Immature natural killer cell (primary cell): ENCODE measurements at regions not wholly inside any gene's neighbourhood (a gene's known extent, or its start where the extent isn't known, plus 50 kb on each side); places are given as distances from the start of the nearest gene placed in this dataset.

Experiments
- DNase-seq, 3 donors: peaks; one replicate each; pipeline ENCODE4 v3.0.0; 2022; ENCODE audit warnings: mixed read lengths in 1 of 3
- H3K27ac Mint-ChIP-seq, 6 donors: one replicate each; pipeline ENCODE4 v1.8.0; 2020; ENCODE audit warnings: mixed read lengths in 6 of 6, mild to moderate bottlenecking in 5 of 6, inconsistent platforms in 4 of 6, moderate library complexity in 3 of 6
- H3K27me3 Mint-ChIP-seq, 3 donors: one replicate each; pipeline ENCODE4 v1.8.0; 2020 to 2021; ENCODE audit warnings: low read depth in 3 of 3, mild to moderate bottlenecking in 3 of 3, mixed read lengths in 3 of 3, moderate library complexity in 3 of 3, inconsistent platforms in 1 of 3
- H3K36me3 Mint-ChIP-seq, 3 donors: one replicate each; pipeline ENCODE4 v1.8.0; 2020; ENCODE audit warnings: mixed read lengths in 3 of 3, inconsistent platforms in 2 of 3, mild to moderate bottlenecking in 2 of 3
- H3K4me1 Mint-ChIP-seq, 2 donors: one replicate each; pipeline ENCODE4 v1.8.0; 2020; ENCODE audit warnings: inconsistent platforms in 2 of 2, mild to moderate bottlenecking in 2 of 2, mixed read lengths in 2 of 2, moderate library complexity in 1 of 2
- H3K4me3 Mint-ChIP-seq, 5 donors: one replicate each; pipeline ENCODE4 v1.8.0; 2020; ENCODE audit warnings: mild to moderate bottlenecking in 5 of 5, mixed read lengths in 5 of 5, inconsistent platforms in 3 of 5, moderate library complexity in 3 of 5
- H3K9me3 Mint-ChIP-seq, 6 donors: one replicate each; pipeline ENCODE4 v1.8.0; 2020; ENCODE audit warnings: mild to moderate bottlenecking in 6 of 6, mixed read lengths in 6 of 6, inconsistent platforms in 4 of 6, moderate library complexity in 3 of 6

DNA sequence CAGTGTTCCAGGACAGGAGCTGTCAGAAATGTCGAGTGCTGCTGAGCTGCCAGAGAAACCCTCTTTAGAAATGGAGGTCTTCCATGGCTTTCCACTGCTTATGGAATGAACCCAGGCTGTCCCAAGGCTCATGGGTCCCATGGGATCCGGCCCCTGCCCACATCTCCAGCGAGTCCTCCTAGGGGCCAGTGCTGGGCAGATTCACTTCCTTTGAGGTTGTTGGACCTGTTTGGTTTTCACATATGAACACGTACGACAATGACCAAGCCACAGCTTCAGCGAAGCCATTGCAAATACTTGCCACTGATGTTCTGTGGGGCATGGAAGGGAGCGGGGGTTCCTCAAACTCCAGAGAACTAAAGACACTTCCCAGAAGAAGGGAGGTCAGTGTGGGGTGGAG, 483.3 kb downstream of the TBC1D22A start:
- H3K36me3 Mint-ChIP-seq = no peaks in the 10 kb centered on the region
- no peaks in the 10 kb centered on the region for H3K4me1 Mint-ChIP-seq
- peaks cover 2 to 14% (median 3%) of the 10 kb centered on the region in 3 donors for H3K27me3 Mint-ChIP-seq
- no peak for DNase-seq
- no peak overlapping the region for H3K27ac Mint-ChIP-seq
- H3K4me3 Mint-ChIP-seq = no peak overlapping the region
- H3K9me3 Mint-ChIP-seq = peaks cover 0 to 4% (median under 1%) of the 10 kb centered on the region in 6 donors

DNA sequence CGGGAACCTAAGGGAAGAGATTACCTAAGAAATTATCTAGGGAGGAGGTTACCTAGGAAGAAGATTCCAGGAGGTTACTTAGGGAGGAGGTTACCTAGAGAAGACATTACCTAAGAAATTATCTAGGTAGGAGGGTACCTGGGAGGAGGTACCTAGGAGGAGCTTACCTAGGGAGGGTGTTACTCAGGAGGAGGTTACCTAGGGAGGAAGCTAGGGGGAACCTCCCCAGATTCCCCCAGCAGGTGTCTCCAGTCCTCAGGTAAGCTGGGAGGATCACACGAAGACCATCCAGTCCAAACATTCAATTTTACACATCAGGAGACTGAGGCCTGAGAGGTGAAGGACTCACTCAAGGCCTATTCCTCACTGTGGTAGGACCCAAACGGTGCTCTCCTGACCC, 482.8 kb downstream of the TBC1D22A start:
- no peak for DNase-seq
- H3K27ac Mint-ChIP-seq = no peak overlapping the region
- H3K27me3 Mint-ChIP-seq = peaks cover 2 to 15% (median 5%) of the 10 kb centered on the region in 3 donors
- peaks cover 0 to 4% (median under 1%) of the 10 kb centered on the region in 6 donors for H3K9me3 Mint-ChIP-seq
- H3K36me3 Mint-ChIP-seq = no peaks in the 10 kb centered on the region
- H3K4me1 Mint-ChIP-seq = no peaks in the 10 kb centered on the region
- H3K4me3 Mint-ChIP-seq = no peak overlapping the region

DNA sequence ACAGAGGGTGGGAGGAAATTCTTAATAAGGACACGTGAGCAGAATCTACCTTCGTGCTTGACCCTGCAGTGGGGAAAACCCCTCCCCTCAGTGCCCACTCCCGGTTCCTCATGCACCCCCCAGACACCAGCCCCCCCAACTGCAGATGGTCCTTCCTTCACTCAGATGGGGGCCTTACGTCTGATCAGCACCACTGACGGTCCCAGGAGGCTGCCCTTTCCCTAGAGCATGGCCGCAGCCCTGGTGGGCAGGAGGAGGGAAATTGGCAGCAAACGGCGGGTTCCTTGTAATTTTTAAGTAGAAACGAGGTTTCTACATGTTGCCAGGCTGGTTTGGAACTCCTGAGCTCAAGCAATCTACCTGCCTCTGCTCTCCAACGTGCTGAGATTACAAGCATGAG, 477.7 kb downstream of the TBC1D22A start:
- no peak for DNase-seq
- Mint-ChIP-seq H3K36me3 (no peaks in the 10 kb centered on the region), H3K4me1 (no peaks in the 10 kb centered on the region), H3K27me3 (peaks cover 5 to 11% (median 6%) of the 10 kb centered on the region in 3 donors), H3K4me3 (no peak overlapping the region), H3K27ac (no peak overlapping the region), H3K9me3 (peaks cover 0 to 4% (median under 1%) of the 10 kb centered on the region in 6 donors)

DNA sequence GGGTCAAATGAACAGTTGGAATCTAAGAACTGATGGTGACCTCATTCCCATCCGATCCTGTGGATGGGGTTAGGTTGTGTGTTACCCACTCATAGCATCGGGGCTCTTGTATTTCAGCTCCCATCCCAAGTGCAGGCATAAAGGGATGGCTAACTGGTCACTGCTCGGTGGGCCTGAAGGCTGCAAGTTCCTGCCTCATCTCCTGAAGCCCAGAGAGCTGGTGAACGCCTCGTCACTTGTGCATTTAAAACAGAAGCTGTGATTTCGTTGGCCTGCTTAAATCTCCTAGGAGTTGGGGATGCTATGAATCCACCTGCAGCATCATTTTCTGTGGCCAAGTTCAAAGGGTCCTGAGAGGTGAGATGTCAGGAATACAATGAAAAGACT, 477.0 kb downstream of the TBC1D22A start:
- DNase-seq = no peak
- H3K4me3 Mint-ChIP-seq = no peak overlapping the region
- peaks cover 0 to 4% (median under 1%) of the 10 kb centered on the region in 6 donors for H3K9me3 Mint-ChIP-seq
- H3K4me1 Mint-ChIP-seq = no peaks in the 10 kb centered on the region
- H3K27me3 Mint-ChIP-seq = peaks cover 5 to 11% (median 6%) of the 10 kb centered on the region in 3 donors
- H3K27ac Mint-ChIP-seq = no peak overlapping the region
- no peaks in the 10 kb centered on the region for H3K36me3 Mint-ChIP-seq

DNA sequence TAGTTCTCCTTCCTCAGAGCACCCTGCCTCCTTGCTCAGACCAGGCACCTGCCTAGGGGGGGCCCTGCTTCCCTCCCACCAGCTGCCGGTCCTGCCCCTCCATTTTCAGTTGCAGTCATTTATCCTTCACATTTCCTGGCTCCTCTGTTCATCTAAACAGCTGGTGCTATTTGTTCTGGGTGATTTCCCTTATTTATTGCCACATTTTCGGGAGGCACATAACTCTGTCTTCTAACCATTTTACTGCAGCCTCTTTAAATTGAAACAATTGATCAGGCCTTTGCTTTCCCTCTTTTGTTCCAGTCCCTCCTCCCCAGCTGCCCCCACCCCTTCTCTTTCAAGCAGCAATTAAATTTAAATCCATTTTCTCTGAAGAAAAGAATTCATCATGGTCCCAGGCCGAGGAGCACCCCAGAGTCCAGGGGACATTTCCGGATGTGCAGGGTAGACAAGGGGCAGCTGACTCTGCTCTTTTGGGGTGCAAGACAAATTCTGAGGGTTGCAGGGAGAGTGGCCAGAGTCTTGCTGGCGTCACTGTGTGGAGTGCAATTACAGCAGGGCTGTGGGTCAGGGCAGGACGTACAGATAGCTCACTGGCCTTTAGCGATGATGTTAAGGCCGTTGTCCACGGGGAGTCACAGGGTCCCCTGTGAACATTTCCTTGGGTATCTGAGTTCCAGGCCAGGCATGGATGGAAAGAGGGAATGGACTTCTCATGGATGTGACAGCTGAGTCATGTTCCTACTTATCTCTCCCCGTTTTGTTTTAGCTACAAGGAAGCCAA, 476.4 kb downstream of the TBC1D22A start:
- DNase-seq = no peak
- Mint-ChIP-seq H3K27me3 (peaks cover 5 to 6% (median 6%) of the 10 kb centered on the region in 3 donors), H3K27ac (no peak overlapping the region), H3K36me3 (no peaks in the 10 kb centered on the region), H3K9me3 (peaks cover 0 to 4% (median under 1%) of the 10 kb centered on the region in 6 donors), H3K4me1 (no peaks in the 10 kb centered on the region), H3K4me3 (no peak overlapping the region)

DNA sequence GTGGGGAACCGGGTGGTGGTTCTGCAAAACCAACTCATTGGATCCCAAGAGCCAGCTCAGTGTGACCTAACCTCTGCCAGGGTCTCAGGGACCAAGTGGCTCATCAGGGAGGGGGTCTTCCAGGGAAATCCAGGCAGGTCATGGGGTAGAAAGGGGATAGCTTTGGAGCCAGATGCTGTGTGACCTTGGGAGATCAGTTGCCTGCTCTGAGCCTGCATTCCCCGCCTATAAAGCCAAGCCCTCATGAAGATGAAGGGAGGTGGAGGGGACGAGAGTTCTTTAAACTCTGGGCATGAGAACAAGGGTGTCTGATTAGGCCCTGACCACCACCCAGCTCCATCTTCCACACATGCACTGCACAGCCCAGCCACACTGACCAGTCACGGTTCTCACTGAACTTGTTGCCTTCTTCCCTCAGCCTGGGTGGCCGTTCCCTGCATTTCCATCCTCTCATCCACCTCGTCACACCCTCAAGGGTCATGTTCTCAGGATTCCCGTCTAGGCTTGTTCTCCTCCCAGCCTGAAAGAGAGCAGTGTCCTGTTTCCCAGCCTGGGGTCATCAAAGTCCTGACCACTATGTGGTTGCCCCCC, 475.5 kb downstream of the TBC1D22A start:
- Mint-ChIP-seq H3K4me1 (no peaks in the 10 kb centered on the region), H3K27me3 (peaks cover 5 to 6% (median 6%) of the 10 kb centered on the region in 3 donors), H3K4me3 (no peak overlapping the region), H3K9me3 (peaks cover 0 to under 1% (median under 1%) of the 10 kb centered on the region in 6 donors), H3K36me3 (no peaks in the 10 kb centered on the region), H3K27ac (no peak overlapping the region)
- DNase-seq = no peak

DNA sequence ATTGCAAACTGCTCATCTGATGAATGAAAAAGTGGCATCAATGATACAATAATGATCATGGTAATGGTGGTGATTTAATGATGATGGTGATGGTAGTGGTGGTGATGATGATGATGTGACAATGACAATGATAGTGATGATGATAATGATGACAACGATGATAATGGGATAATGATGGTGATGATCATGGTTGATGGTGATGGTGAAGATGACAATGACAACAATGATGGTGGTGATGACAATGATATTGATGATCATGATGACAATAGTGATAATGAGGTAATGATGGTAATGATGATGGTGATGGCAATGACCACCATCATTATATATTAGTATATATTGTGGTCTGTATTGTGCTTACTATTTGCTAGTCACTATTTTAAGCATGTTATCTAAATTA, 474.3 kb downstream of the TBC1D22A start:
- no peak for DNase-seq
- no peaks in the 10 kb centered on the region for H3K4me1 Mint-ChIP-seq

DNA sequence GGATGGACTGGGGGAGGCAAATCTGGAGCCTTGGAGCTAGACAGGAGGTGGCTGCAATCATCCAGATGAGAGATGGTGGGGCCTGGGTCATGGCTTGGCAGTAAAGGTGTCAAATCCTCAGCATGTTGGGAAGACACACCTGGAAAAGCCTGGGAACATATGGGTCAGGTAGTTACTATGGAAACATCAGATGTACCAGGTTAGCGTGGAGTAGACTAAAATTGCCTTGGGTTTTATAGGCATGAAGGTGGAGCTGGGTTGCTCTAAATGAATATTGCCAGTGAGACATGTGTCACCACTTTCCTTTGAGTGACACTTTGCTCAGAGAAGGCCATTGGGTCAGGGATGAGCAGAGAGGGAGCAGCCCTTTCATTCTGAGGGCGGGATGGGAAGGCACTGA, 473.7 kb downstream of the TBC1D22A start:
- Mint-ChIP-seq H3K36me3 (no peaks in the 10 kb centered on the region), H3K27me3 (peaks cover 3 to 6% (median 5%) of the 10 kb centered on the region in 3 donors), H3K9me3 (no peaks in the 10 kb centered on the region), H3K4me1 (no peaks in the 10 kb centered on the region), H3K4me3 (no peak overlapping the region), H3K27ac (no peak overlapping the region)
- DNase-seq = no peak

More for the DNA sequence above, 474.3 kb downstream of the TBC1D22A start:
- Mint-ChIP-seq H3K36me3 (no peaks in the 10 kb centered on the region), H3K27ac (no peak overlapping the region), H3K4me3 (no peak overlapping the region), H3K27me3 (peaks cover 5 to 6% (median 6%) of the 10 kb centered on the region in 3 donors), H3K9me3 (no peaks in the 10 kb centered on the region)

DNA sequence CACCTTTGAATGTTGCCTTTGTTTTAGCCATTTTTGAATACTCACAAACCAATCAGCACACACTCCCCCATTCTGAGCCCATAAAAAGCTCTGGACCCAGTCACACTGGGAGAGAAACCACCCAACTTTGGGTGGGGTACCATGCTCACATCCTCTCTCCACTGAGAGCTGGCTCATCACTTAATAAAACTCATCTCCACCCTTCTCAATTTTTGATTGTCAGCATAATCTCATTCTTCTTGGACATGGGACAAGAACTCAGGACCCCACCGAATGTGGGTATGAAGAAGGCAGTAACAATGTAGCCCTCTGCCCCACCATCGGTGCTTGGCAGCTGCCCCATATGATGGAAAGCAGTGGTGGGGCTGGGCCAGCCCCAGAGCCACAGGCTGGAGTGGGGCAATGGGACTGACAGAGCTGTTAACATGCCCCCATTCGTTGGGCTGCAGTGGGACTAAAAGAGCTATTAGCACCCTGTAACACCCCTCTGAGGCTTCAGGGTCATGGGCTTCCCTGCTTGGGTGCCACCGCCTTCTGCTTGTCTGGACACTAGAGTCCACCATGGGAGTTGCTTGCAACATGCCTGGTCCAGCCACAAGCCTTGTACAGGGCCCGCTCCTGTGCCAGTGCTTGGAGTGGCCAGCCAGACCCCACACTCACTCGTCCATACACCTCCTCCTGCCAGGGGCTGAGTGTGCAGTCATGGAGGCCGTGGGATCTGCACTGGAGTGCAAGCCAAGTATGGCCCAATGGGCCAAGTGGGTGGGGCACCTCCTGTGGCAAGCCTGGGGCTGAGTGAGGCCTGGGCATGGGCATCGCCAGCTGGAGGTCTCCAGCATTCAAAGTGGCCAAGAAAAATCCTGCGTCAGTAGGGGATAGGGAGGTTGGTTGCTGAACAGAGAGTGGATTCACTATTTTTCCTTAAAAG, 471.1 kb downstream of the TBC1D22A start:
- Mint-ChIP-seq H3K4me3 (no peak overlapping the region), H3K9me3 (no peaks in the 10 kb centered on the region), H3K4me1 (no peaks in the 10 kb centered on the region), H3K36me3 (no peaks in the 10 kb centered on the region), H3K27me3 (peaks cover 0 to 4% (median 2%) of the 10 kb centered on the region in 3 donors), H3K27ac (no peak overlapping the region)
- DNase-seq = no peak

DNA sequence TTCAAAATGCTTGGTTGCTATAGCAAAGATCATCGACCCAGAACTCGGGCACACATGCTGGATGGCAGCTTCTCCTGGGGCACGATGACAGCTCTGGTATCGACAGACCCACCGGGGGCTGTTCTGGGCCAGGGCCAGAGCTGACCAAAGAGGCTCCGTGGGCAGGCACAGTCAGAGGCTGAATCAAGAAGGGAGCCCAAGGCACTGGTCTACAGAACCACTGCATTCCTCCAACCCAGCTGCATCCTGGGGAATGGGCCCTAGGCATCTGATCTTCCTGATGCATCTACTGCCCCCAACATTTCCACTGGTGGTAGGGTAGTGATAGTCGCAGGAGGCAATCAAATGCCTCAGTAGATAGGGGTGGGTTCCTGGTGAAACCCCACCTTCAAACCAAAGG, 470.3 kb downstream of the TBC1D22A start:
- Mint-ChIP-seq H3K4me3 (no peak overlapping the region), H3K27ac (no peak overlapping the region), H3K4me1 (no peaks in the 10 kb centered on the region), H3K27me3 (peaks cover 0 to 2% (median 0%) of the 10 kb centered on the region in 3 donors), H3K36me3 (no peaks in the 10 kb centered on the region), H3K9me3 (no peaks in the 10 kb centered on the region)
- DNase-seq = no peak

DNA sequence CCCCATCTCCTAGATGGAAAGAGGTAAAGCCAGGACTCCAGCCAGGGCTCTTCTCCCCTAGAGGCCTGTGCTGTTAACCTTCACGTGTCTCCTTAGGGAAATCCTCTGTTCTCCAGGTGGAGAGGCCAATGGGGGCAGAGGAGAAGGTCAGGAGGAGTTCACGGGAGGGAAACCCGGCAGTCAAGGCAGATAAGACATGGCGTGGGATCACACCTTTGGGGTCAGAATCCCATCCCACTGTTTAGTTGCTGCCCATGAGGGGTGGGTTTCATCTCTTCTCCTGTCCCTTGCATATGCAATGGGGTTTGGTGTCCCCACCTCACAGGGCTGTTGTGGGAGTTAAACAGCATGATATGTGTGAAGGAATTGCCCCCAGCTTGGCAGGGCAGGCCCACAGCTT, 469.7 kb downstream of the TBC1D22A start:
- Mint-ChIP-seq H3K27ac (no peak overlapping the region), H3K4me3 (no peak overlapping the region), H3K27me3 (peaks cover 0 to 2% (median 0%) of the 10 kb centered on the region in 3 donors), H3K9me3 (no peaks in the 10 kb centered on the region), H3K36me3 (no peaks in the 10 kb centered on the region), H3K4me1 (no peaks in the 10 kb centered on the region)
- DNase-seq = no peak

DNA sequence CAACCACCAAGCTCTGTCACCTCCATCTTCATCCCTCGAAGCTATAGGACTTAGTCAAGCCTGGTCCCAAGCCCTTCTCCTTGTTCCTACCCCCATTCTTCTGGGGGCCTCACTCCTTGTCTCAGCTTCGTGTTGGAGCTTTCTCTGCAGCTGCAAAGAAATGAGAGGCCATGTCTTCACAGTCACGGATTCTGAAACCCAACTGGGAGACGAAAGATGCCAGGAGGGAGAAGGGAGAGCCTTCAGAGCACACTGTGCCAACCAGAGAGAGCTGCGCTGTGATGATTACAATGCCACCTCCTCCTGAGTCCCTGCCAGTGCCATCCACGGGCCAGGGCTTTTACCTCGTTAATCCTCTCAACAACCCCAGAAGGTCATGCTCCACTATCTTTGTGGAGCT, 469.3 kb downstream of the TBC1D22A start:
- no peak overlapping the region for H3K27ac Mint-ChIP-seq
- no peak for DNase-seq
- H3K27me3 Mint-ChIP-seq = peaks cover 0 to 2% (median 0%) of the 10 kb centered on the region in 3 donors
- no peaks in the 10 kb centered on the region for H3K4me1 Mint-ChIP-seq
- H3K36me3 Mint-ChIP-seq = no peaks in the 10 kb centered on the region
- no peak overlapping the region for H3K4me3 Mint-ChIP-seq
- H3K9me3 Mint-ChIP-seq = no peaks in the 10 kb centered on the region

DNA sequence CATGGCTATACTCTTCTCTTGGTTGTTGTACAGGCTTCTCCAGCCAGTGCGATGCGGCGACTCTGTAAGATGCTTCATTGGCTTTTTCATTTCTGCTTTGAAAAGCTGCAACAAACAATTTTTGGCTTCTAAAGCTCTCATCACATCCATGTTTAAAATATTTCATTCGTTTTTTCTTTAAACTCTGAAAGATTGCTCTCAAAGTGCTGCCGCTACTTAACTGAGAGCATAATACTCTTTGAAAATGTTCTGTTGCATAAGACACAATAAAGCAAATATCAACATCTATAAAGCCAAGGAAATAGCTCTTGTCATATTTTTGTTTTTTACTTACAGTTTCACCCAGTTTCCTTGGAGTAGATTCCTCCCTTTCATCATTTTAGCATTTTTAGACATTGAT, 468.3 kb downstream of the TBC1D22A start:
- Mint-ChIP-seq H3K36me3 (no peaks in the 10 kb centered on the region), H3K9me3 (no peaks in the 10 kb centered on the region), H3K4me1 (no peaks in the 10 kb centered on the region), H3K4me3 (no peak overlapping the region), H3K27ac (no peak overlapping the region), H3K27me3 (peaks cover 0 to 2% (median 0%) of the 10 kb centered on the region in 3 donors)
- DNase-seq = no peak

DNA sequence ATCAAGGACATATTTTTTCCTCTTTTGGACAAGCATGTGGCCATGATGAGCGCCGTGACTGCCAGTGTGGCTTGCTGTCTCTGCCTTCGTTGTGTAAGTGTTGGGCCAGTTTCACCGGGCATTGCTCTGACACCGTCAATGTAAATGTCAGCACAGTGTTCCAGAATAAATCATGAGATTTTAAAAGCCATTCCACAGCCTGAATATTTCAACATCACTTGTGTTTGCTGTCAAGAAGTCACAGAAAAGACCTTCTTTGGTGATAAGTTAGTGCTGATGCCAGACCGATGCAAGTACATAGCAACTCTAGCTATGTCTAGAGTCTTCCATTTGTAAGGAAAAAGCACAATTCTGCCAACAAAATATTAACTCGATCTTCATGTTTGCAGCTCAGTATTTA, 467.8 kb downstream of the TBC1D22A start:
- H3K27ac Mint-ChIP-seq = no peak overlapping the region
- H3K4me1 Mint-ChIP-seq = no peaks in the 10 kb centered on the region
- H3K36me3 Mint-ChIP-seq = no peaks in the 10 kb centered on the region
- no peaks in the 10 kb centered on the region for H3K9me3 Mint-ChIP-seq
- H3K27me3 Mint-ChIP-seq = peaks cover 0 to 2% (median 0%) of the 10 kb centered on the region in 3 donors
- DNase-seq = no peak
- no peak overlapping the region for H3K4me3 Mint-ChIP-seq
